ENCODE measurements at regions not wholly inside any gene's neighbourhood (a gene's known extent, or its start where the extent isn't known, plus 50 kb on each side); places are given as distances from the start of the nearest gene placed in this dataset.

DNA sequence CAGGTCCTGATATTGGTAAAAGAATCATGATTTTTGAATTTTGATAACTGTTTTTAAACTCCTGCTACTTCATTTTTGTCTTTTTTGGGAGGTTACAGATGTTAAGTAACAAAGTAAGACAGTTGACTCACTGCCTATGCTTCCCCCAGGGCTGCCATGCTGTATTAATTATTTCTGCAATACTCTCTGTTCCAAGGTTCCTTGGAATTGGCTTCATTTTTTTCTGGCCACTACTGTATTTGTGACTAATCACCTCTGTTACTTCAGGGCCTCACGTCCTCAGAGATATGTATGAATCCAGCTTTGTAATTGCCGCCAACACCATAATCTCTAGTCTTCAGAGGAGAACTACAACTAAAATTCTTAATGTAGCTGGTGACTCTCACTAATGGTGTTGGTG, 1729.3 kb downstream of the C4orf33 start:
- no peaks in the 10 kb centered on the region for H3K79me2 ChIP-seq (ENCODE audit: insufficient read depth, low read depth)
- TF ChIP-seq, protein P1, sequence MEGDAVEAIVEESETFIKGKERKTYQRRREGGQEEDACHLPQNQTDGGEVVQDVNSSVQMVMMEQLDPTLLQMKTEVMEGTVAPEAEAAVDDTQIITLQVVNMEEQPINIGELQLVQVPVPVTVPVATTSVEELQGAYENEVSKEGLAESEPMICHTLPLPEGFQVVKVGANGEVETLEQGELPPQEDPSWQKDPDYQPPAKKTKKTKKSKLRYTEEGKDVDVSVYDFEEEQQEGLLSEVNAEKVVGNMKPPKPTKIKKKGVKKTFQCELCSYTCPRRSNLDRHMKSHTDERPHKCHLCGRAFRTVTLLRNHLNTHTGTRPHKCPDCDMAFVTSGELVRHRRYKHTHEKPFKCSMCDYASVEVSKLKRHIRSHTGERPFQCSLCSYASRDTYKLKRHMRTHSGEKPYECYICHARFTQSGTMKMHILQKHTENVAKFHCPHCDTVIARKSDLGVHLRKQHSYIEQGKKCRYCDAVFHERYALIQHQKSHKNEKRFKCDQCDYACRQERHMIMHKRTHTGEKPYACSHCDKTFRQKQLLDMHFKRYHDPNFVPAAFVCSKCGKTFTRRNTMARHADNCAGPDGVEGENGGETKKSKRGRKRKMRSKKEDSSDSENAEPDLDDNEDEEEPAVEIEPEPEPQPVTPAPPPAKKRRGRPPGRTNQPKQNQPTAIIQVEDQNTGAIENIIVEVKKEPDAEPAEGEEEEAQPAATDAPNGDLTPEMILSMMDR (conservative IDR thresholded peaks at IDR 0.05; ENCODE audit: low read depth, low read length), result no peak
- no peak overlapping the region for H2AFZ ChIP-seq (ENCODE audit: low read depth)
- H3K27ac ChIP-seq, result no peak overlapping the region
- H3K36me3 ChIP-seq (ENCODE audit: insufficient read depth), result no peaks in the 10 kb centered on the region
- H3K4me2 ChIP-seq, result no peak overlapping the region
- no peak overlapping the region for H3K4me3 ChIP-seq (IDR thresholded peaks at IDR 0.05; ENCODE audit: insufficient read depth, low read depth, low read length)
- H4K20me1 ChIP-seq (ENCODE audit: insufficient read depth), result no peaks in the 10 kb centered on the region
- peaks cover 4% of the 10 kb centered on the region for H3K4me1 ChIP-seq (ENCODE audit: low read depth, poor library complexity, severe bottlenecking)
- no peak overlapping the region for H3K9ac ChIP-seq
- H3K27me3 ChIP-seq (ENCODE audit: insufficient read depth, low read depth), result no peaks in the 10 kb centered on the region

DNA sequence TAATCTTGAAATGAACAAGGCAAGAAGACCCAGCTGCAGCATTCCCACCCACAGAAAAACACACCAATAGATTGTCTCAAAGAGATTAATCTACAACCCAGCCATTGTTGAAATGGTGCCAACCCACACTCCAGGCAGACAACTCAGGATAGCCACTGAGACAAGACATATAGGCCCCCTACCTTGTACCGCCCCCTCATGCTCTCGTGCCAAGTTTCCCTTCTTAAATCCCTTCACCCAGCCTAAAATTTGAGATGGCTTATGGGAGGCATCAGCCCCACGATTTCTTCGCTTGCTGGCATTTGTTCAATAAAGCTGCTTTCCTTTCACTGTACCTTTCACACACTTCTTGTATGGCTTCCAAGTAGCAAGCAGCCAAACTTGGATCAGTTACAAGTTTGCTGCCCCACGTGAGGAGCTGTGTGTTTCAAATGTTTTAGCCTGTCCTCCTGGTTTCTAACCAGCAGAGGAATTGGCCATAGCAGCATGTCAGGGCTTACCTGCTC, 1754.1 kb downstream of the C4orf33 start:
- TF ChIP-seq, protein P1 (conservative IDR thresholded peaks at IDR 0.05; ENCODE audit: low read depth, low read length), result no peak
- Histone ChIP-seq H2AFZ (ENCODE audit: low read depth) (no peak overlapping the region), H3K27me3 (ENCODE audit: insufficient read depth, low read depth) (no peaks in the 10 kb centered on the region), H4K20me1 (ENCODE audit: insufficient read depth) (no peaks in the 10 kb centered on the region), H3K79me2 (ENCODE audit: insufficient read depth, low read depth) (no peaks in the 10 kb centered on the region), H3K9ac (no peak overlapping the region), H3K4me1 (ENCODE audit: low read depth, poor library complexity, severe bottlenecking) (no peaks in the 10 kb centered on the region), H3K27ac (no peak overlapping the region), H3K36me3 (ENCODE audit: insufficient read depth) (no peaks in the 10 kb centered on the region), H3K4me3 (IDR thresholded peaks at IDR 0.05; ENCODE audit: insufficient read depth, low read depth, low read length) (no peak overlapping the region), H3K4me2 (no peak overlapping the region)

DNA sequence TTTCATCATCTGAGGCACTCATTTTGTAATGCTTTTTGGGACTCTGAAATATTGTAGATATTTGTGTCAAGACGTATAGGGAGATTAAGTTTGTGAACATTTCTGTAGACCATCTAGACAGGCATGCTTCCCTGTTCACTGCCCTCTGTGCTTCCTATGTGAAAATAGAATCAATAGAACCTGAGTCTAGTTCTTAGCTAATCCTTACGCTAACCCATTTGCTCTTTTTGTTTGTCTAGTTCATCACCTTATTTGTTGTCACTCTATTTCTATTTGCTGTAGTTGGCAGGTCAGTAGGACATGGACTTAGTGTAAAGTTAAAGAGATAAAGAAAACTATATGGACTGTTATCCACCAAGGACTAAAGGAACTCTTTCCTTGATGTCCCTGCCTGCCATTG, 1755.2 kb downstream of the C4orf33 start:
- Histone ChIP-seq H3K36me3 (ENCODE audit: insufficient read depth) (no peaks in the 10 kb centered on the region), H3K9ac (no peak overlapping the region), H3K4me2 (no peak overlapping the region), H3K79me2 (ENCODE audit: insufficient read depth, low read depth) (no peaks in the 10 kb centered on the region), H4K20me1 (ENCODE audit: insufficient read depth) (no peaks in the 10 kb centered on the region), H3K27me3 (ENCODE audit: insufficient read depth, low read depth) (no peaks in the 10 kb centered on the region), H2AFZ (ENCODE audit: low read depth) (no peak overlapping the region), H3K27ac (no peak overlapping the region), H3K4me3 (IDR thresholded peaks at IDR 0.05; ENCODE audit: insufficient read depth, low read depth, low read length) (no peak overlapping the region), H3K4me1 (ENCODE audit: low read depth, poor library complexity, severe bottlenecking) (no peaks in the 10 kb centered on the region)
- TF ChIP-seq, protein P1 (conservative IDR thresholded peaks at IDR 0.05; ENCODE audit: low read depth, low read length), result no peak

DNA sequence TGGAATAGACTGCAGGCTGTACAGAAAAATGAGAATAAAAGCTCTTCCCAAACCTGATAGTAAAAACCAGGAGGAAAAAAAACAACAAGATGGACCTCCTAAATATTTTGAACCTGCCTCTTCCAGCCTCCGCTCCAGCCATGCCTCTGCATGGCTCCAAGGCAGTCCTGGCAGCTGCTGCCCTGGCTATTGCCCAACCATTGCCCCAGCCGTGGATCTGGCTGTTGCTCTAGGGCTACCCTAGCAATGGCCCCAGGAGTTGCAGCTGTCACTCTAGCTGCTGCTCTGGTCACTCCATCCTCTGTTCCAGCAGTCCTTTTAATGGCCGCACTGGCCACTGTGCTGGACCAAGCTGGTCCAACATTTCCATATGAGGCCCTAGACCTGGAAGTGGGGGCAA, 1756.0 kb downstream of the C4orf33 start:
- TF ChIP-seq, protein P1 (conservative IDR thresholded peaks at IDR 0.05; ENCODE audit: low read depth, low read length), result no peak

More for the DNA sequence above, 1756.0 kb downstream of the C4orf33 start:
- Histone ChIP-seq H3K36me3 (ENCODE audit: insufficient read depth) (no peaks in the 10 kb centered on the region), H3K27ac (no peak overlapping the region), H3K9ac (no peak overlapping the region), H3K4me1 (ENCODE audit: low read depth, poor library complexity, severe bottlenecking) (no peaks in the 10 kb centered on the region), H3K4me2 (no peak overlapping the region), H3K27me3 (ENCODE audit: insufficient read depth, low read depth) (no peaks in the 10 kb centered on the region), H3K4me3 (IDR thresholded peaks at IDR 0.05; ENCODE audit: insufficient read depth, low read depth, low read length) (no peak overlapping the region), H2AFZ (ENCODE audit: low read depth) (no peak overlapping the region), H3K79me2 (ENCODE audit: insufficient read depth, low read depth) (no peaks in the 10 kb centered on the region), H4K20me1 (ENCODE audit: insufficient read depth) (no peaks in the 10 kb centered on the region)

Measured in KMS-11 (cell line).